HepG2 (cell line): ENCODE measurements at regions not wholly inside any gene's neighbourhood (a gene's known extent, or its start where the extent isn't known, plus 50 kb on each side); places are given as distances from the start of the nearest gene placed in this dataset.
A peak's percentile ranks its signal among the peaks of the same experiment; 100 is the strongest.

Experiments
- CTCF ChIP-seq: sonication (generic); formaldehyde crosslinking; IDR thresholded peaks from 2 replicates; pipeline ENCODE4 v1.5.0; 2020; ENCODE audit warnings: mild to moderate bottlenecking, missing genetic modification reagents, moderate library complexity
- IRX3 ChIP-seq: sonication (generic); formaldehyde crosslinking; IDR thresholded peaks from 2 replicates; pipeline ENCODE4 v1.8.1; 2023; ENCODE audit warnings: mild to moderate bottlenecking, low read depth, missing genetic modification reagents, borderline replicate concordance
- LCORL ChIP-seq, 2 experiments: fragments of 450-650 bp in 1 of 2; sonication (generic) in 1 of 2; formaldehyde crosslinking in 1 of 2; IDR thresholded peaks; 2 replicates each; pipeline versions ENCODE4 v1.5.0 to v1.6.1; 2017 to 2020; ENCODE audit warnings: antibody characterized with exemption in 1 of 2, missing genetic modification reagents in 1 of 2
- MIER2 ChIP-seq: IDR thresholded peaks from 2 replicates; pipeline ENCODE4 v1.6.1; 2016; ENCODE audit warnings: missing biosample characterization, missing genetic modification reagents
- RAD21 ChIP-seq: fragments of 450-650 bp; formaldehyde crosslinking; IDR thresholded peaks from 2 replicates; pipeline ENCODE4 v1.5.0; 2020; ENCODE audit warnings: mild to moderate bottlenecking
- TFDP2 ChIP-seq: sonication (generic); formaldehyde crosslinking; IDR thresholded peaks from 2 replicates; pipeline ENCODE4 v1.4.0; 2020; ENCODE audit warnings: missing genetic modification reagents
- THAP11 ChIP-seq: IDR thresholded peaks from 2 replicates; pipeline ENCODE4 v1.6.1; 2016; ENCODE audit warnings: missing biosample characterization, missing genetic modification reagents
- ZBTB37 ChIP-seq: sonication (generic); formaldehyde crosslinking; IDR thresholded peaks from 2 replicates; pipeline ENCODE4 v1.4.0; 2020; ENCODE audit warnings: mild to moderate bottlenecking, missing genetic modification reagents
- ZNF142 ChIP-seq: sonication (generic); formaldehyde crosslinking; IDR thresholded peaks from 2 replicates; pipeline ENCODE4 v1.4.0; 2020; ENCODE audit warnings: missing genetic modification reagents
- ZNF883 ChIP-seq: sonication (generic); formaldehyde crosslinking; IDR thresholded peaks from 2 replicates; pipeline ENCODE4 v1.5.1; 2020; ENCODE audit warnings: mild to moderate bottlenecking, missing genetic modification reagents; ENCODE audit errors: not compliant biosample characterization
- TF ChIP-seq, protein P1 (sequence below): sonication (generic); formaldehyde crosslinking; IDR thresholded peaks from 2 replicates; pipeline ENCODE4 v1.9.0; 2021; ENCODE audit warnings: missing genetic modification reagents, borderline replicate concordance

GRCh38 chr12:89051065-89051677 lies 301.1 kb downstream of the DUSP6 start (continued):
- TF ChIP-seq ZNF142 (CRISPR knock-in tag) (no peak), TFDP2 (CRISPR knock-in tag) (no peak), ZNF883 (CRISPR knock-in tag) (no peak), MIER2 (CRISPR knock-in tag) (no peak), ZBTB37 (CRISPR knock-in tag) (no peak), THAP11 (CRISPR knock-in tag) (0 out of 2 replicates have a peak, but pooled peaks have one; percentile 15), CTCF (CRISPR knock-in tag) (peak; percentile 79), RAD21 (peak; percentile 65), LCORL (IDR thresholded peaks at IDR 0.05) (no peak), LCORL (CRISPR knock-in tag; IDR thresholded peaks at IDR 0.05) (no peak), IRX3 (CRISPR knock-in tag) (no peak)
- TF ChIP-seq, protein P1, sequence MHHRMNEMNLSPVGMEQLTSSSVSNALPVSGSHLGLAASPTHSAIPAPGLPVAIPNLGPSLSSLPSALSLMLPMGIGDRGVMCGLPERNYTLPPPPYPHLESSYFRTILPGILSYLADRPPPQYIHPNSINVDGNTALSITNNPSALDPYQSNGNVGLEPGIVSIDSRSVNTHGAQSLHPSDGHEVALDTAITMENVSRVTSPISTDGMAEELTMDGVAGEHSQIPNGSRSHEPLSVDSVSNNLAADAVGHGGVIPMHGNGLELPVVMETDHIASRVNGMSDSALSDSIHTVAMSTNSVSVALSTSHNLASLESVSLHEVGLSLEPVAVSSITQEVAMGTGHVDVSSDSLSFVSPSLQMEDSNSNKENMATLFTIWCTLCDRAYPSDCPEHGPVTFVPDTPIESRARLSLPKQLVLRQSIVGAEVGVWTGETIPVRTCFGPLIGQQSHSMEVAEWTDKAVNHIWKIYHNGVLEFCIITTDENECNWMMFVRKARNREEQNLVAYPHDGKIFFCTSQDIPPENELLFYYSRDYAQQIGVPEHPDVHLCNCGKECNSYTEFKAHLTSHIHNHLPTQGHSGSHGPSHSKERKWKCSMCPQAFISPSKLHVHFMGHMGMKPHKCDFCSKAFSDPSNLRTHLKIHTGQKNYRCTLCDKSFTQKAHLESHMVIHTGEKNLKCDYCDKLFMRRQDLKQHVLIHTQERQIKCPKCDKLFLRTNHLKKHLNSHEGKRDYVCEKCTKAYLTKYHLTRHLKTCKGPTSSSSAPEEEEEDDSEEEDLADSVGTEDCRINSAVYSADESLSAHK (CRISPR knock-in tag), result no peak
- TF ChIP-seq, all 625 proteins: peak for 5
